ENCODE measurements at regions not wholly inside any gene's neighbourhood (a gene's known extent, or its start where the extent isn't known, plus 50 kb on each side); places are given as distances from the start of the nearest gene placed in this dataset.

DNA sequence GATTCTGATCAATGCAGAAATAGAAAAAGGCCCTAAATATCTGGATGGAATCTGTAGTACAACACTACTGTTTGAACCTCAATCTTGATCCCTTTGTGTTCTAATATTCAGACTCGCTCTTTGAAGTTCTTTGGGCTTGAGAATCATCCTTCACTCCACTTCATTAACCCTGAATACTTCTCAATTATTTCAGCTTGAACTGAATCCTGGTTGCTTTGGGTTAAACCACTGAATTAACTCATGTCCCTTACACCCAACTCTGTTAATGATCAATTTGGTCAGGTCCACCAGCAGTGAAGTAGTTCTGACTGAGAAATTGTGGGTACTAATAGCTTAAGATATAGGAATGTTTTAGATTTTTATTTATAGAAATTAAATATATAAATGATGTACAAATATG lies 1707.2 kb upstream of the ACO1 start:
- Histone ChIP-seq H4K20me1 (ENCODE audit: insufficient read depth) (no peaks in the 10 kb centered on the region), H3K27me3 (ENCODE audit: insufficient read depth, low read length) (no peaks in the 10 kb centered on the region), H3K79me2 (ENCODE audit: insufficient read depth, low read length) (no peaks in the 10 kb centered on the region), H3K9me2 (ENCODE audit: insufficient read depth) (no peaks in the 10 kb centered on the region), H3K9me3 (ENCODE audit: control insufficient read depth in 1 of 2, insufficient read depth in 1 of 2, low read depth in 1 of 2, low read length in 2 of 2) (no peaks in the 10 kb centered on the region; a peak in 1 of 4 replicates), H3K36me3 (ENCODE audit: control insufficient read depth in 1 of 2, insufficient read depth in 2 of 2, low read length in 2 of 2) (no peaks in the 10 kb centered on the region), H3K4me2 (ENCODE audit: low read length) (no peak overlapping the region), H3K27ac (ENCODE audit: low read depth, low read length) (no peak overlapping the region), H2AFZ (ENCODE audit: low read depth, low read length, poor library complexity, severe bottlenecking) (no peak overlapping the region), H3K4me1 (ENCODE audit: control insufficient read depth in 1 of 2, insufficient read depth in 2 of 2, low read length in 2 of 2) (no peaks in the 10 kb centered on the region), H3K4me3 (replicated peaks in 1 of 2; ENCODE audit: low read depth in 1 of 2, low read length in 2 of 2) (no peak overlapping the region), H3K9ac (ENCODE audit: low read length) (no peak overlapping the region)
- BruUV-seq (replicated peaks): no TSS peak
- CTCF ChIA-PET: no interaction called here
- POLR2A ChIA-PET: no interaction called here
- intact Hi-C loops (cut with micrococcal nuclease): no loop called here
- no peak for DNase-seq (ENCODE audit: low read depth, low spot score)
- no peak for ATAC-seq
- RAD21 ChIA-PET (ENCODE audit: low non-redundant PET in 1 of 2, low total read pairs in 2 of 2, uncharacterized antibody in 2 of 2, unreplicated experiment in 2 of 2): no interaction called here
- TF ChIP-seq RAD21 (IDR thresholded peaks at IDR 0.05; ENCODE audit: low read depth) (no peak), CEBPB (IDR thresholded peaks at IDR 0.05; ENCODE audit: low read depth) (no peak), YY1 (IDR thresholded peaks at IDR 0.05; ENCODE audit: extremely low read depth, insufficient replicate concordance, low read depth, low read length) (no peak), SRF (IDR thresholded peaks at IDR 0.05; ENCODE audit: low read depth) (no peak), POLR2AphosphoS5 (IDR thresholded peaks at IDR 0.05; ENCODE audit: low read depth, low read length) (no peak), POLR2A (IDR thresholded peaks at IDR 0.05; ENCODE audit: borderline replicate concordance, extremely low read depth, insufficient read depth, insufficient read length) (no peak), CBX3 (IDR thresholded peaks at IDR 0.05; ENCODE audit: low read depth) (no peak), ELF1 (IDR thresholded peaks at IDR 0.05; ENCODE audit: borderline replicate concordance, low read depth) (no peak), SP1 (IDR thresholded peaks at IDR 0.05; ENCODE audit: low read depth) (no peak), EZH2phosphoT487 (IDR thresholded peaks at IDR 0.05; ENCODE audit: borderline replicate concordance) (no peak), FOSL1 (IDR thresholded peaks at IDR 0.05; ENCODE audit: low read depth) (no peak), TCF7L2 (IDR thresholded peaks at IDR 0.05; ENCODE audit: borderline replicate concordance, extremely low read depth, insufficient read depth, insufficient read length) (no peak)
- TF ChIP-seq, protein P1, sequence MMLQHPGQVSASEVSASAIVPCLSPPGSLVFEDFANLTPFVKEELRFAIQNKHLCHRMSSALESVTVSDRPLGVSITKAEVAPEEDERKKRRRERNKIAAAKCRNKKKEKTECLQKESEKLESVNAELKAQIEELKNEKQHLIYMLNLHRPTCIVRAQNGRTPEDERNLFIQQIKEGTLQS (IDR thresholded peaks at IDR 0.05): no peak
- TF ChIP-seq, protein P2, sequence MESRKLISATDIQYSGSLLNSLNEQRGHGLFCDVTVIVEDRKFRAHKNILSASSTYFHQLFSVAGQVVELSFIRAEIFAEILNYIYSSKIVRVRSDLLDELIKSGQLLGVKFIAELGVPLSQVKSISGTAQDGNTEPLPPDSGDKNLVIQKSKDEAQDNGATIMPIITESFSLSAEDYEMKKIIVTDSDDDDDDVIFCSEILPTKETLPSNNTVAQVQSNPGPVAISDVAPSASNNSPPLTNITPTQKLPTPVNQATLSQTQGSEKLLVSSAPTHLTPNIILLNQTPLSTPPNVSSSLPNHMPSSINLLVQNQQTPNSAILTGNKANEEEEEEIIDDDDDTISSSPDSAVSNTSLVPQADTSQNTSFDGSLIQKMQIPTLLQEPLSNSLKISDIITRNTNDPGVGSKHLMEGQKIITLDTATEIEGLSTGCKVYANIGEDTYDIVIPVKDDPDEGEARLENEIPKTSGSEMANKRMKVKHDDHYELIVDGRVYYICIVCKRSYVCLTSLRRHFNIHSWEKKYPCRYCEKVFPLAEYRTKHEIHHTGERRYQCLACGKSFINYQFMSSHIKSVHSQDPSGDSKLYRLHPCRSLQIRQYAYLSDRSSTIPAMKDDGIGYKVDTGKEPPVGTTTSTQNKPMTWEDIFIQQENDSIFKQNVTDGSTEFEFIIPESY (IDR thresholded peaks at IDR 0.05; ENCODE audit: extremely low read depth, insufficient replicate concordance, low read length): no peak
- TF ChIP-seq, protein P3, sequence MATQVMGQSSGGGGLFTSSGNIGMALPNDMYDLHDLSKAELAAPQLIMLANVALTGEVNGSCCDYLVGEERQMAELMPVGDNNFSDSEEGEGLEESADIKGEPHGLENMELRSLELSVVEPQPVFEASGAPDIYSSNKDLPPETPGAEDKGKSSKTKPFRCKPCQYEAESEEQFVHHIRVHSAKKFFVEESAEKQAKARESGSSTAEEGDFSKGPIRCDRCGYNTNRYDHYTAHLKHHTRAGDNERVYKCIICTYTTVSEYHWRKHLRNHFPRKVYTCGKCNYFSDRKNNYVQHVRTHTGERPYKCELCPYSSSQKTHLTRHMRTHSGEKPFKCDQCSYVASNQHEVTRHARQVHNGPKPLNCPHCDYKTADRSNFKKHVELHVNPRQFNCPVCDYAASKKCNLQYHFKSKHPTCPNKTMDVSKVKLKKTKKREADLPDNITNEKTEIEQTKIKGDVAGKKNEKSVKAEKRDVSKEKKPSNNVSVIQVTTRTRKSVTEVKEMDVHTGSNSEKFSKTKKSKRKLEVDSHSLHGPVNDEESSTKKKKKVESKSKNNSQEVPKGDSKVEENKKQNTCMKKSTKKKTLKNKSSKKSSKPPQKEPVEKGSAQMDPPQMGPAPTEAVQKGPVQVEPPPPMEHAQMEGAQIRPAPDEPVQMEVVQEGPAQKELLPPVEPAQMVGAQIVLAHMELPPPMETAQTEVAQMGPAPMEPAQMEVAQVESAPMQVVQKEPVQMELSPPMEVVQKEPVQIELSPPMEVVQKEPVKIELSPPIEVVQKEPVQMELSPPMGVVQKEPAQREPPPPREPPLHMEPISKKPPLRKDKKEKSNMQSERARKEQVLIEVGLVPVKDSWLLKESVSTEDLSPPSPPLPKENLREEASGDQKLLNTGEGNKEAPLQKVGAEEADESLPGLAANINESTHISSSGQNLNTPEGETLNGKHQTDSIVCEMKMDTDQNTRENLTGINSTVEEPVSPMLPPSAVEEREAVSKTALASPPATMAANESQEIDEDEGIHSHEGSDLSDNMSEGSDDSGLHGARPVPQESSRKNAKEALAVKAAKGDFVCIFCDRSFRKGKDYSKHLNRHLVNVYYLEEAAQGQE (IDR thresholded peaks at IDR 0.05; ENCODE audit: low read depth): no peak
- TF ChIP-seq, protein P4, sequence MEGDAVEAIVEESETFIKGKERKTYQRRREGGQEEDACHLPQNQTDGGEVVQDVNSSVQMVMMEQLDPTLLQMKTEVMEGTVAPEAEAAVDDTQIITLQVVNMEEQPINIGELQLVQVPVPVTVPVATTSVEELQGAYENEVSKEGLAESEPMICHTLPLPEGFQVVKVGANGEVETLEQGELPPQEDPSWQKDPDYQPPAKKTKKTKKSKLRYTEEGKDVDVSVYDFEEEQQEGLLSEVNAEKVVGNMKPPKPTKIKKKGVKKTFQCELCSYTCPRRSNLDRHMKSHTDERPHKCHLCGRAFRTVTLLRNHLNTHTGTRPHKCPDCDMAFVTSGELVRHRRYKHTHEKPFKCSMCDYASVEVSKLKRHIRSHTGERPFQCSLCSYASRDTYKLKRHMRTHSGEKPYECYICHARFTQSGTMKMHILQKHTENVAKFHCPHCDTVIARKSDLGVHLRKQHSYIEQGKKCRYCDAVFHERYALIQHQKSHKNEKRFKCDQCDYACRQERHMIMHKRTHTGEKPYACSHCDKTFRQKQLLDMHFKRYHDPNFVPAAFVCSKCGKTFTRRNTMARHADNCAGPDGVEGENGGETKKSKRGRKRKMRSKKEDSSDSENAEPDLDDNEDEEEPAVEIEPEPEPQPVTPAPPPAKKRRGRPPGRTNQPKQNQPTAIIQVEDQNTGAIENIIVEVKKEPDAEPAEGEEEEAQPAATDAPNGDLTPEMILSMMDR (IDR thresholded peaks at IDR 0.05 in 2 of 3, conservative IDR thresholded peaks at IDR 0.05 in 1 of 3; ENCODE audit: borderline replicate concordance in 1 of 3, insufficient read depth in 1 of 3, low read depth in 2 of 3, low read length in 2 of 3): no peak
